GM12875 (cell line): ENCODE measurements at regions not wholly inside any gene's neighbourhood (a gene's known extent, or its start where the extent isn't known, plus 50 kb on each side); places are given as distances from the start of the nearest gene placed in this dataset.

Experiments
- H3K4me3 ChIP-seq: one replicate; pipeline ENCODE4 v1.5.1; 2011; ENCODE audit warnings: low read depth, low read length, control low read depth
- CTCF ChIP-seq: IDR thresholded peaks from 2 replicates; pipeline ENCODE4 v1.5.1; 2011; ENCODE audit warnings: low read depth, mild to moderate bottlenecking, control low read depth, inconsistent platforms, low read length, moderate library complexity, borderline replicate concordance; ENCODE audit not compliant: insufficient read depth

GRCh38 chr4:71864380-71864779, 80.5 kb upstream of the GC start:
- no peak for TF ChIP-seq CTCF
- H3K4me3 ChIP-seq = no peak overlapping the region

DNA sequence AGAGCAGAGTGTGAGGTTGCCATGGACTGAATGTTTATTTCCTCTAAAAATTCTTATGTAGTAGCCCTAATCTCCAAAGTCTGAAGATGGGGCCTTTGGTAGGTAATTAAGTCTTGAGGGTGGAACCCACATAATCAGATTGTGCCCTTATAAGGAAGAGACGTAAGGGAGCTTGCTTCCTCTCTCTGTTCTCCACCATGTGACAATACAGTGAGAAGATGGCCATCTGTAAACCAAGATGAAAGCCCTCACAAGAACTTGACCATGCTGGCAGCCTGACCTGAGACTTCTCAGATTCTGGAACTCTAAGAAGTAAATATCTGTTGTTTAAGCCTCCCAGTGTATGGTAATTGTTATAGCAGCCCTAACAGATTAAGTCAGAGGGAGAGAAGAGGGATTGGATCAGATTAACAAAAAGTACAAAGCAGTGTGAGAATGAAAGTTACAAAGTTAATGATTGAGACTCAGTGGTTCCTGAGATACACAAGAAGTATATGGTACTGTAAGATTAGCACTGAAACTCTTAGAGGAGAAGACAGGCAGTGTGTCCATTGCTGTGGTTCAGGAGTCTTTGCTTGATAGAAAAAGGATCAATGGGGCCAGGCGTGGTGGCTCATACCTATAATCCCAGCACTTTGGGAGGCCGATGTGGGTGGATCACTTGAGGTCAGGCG, 82.5 kb upstream of the GC start:
- no peak for TF ChIP-seq CTCF
- H3K4me3 ChIP-seq = no peak overlapping the region

- no peak overlapping the region for H3K4me3 ChIP-seq
Observed at GRCh38 chr4:71867598-71867997, 83.7 kb upstream of the GC start.

DNA sequence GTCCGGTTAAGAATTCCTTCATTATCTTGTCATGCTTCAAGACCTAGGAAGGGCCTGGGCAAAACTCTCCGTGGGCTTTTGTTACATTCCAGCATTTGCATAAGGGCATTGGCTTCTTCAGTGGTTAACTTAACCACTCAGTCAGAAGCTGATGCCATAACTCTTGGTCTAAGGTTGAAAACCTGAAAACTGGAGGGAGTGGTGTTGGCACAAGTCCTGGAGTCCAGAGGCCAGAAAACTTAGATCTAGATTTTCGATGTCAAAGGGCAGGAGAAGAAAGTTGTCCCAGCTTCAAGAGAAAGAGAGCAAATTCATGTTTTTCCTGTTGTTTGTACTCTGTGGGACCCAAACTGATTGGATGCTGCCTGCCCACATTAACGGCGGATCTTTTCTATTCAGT, 86.6 kb upstream of the GC start:
- TF ChIP-seq CTCF = no peak

More at GRCh38 chr4:71867598-71867997, 83.7 kb upstream of the GC start:
- no peak for TF ChIP-seq CTCF

DNA sequence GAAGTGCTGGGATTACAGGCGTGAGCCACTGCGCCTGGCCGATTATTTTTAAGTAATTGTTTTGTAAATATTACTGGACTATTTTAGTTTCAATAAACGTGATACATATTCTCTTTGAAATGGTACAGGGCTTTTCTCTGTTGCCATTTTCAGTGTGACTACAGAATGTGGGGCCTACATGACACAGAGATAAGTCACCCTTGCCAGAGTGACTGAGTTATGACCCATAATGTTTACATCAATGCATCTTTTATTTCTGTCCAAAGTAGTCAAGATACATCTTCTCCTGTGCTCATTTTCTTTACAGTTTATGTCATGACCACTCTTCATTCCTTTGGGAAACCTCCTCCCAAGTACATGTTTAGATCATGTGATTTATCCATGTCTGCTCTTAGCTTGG, 88.3 kb upstream of the GC start:
- TF ChIP-seq CTCF = no peak
- no peak overlapping the region for H3K4me3 ChIP-seq

More for the DNA sequence above, 86.6 kb upstream of the GC start:
- no peak overlapping the region for H3K4me3 ChIP-seq

DNA sequence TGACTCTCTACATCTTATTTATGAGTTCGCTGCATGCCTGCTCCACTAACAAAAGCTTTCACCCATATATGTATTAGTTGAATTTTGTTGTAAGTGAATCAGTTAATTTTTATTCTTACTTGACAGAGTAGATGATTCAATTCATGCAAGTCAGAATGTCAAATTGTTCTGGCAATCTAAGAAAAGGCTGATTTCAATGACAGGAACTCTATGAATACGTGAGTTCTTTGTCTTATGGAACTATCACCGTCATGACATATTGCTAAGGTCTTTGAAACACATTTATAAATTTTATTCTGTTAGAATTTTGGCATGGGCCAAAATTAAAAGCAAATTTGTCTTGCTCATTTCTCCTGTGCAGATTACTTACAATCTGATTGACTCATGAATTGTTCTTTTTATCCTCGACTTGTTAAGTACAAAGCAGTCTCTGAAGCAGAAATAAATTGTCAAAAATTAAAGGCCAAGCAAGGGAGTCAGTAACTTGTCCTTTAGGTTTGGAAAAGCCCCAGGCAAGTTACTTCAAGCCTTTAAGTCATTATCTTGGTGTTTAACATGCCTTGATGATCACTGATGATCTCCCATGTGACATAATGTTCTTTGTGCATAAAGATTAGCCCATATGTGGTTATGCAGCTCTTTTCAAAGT, 89.0 kb upstream of the GC start:
- TF ChIP-seq CTCF = no peak
- H3K4me3 ChIP-seq = no peak overlapping the region

- H3K4me3 ChIP-seq = no peak overlapping the region
- no peak for TF ChIP-seq CTCF
Observed at GRCh38 chr4:71878376-71878775, 94.5 kb upstream of the GC start.
